ENCODE measurements at regions not wholly inside any gene's neighbourhood (a gene's known extent, or its start where the extent isn't known, plus 50 kb on each side); places are given as distances from the start of the nearest gene placed in this dataset.

- no peaks in the 10 kb centered on the region for H3K9me3 ChIP-seq (replicated peaks in 1 of 11)
- H3K27me3 ChIP-seq, result no peaks in the 10 kb centered on the region
- H3K9ac ChIP-seq, result no peak overlapping the region
- no peak overlapping the region for H3K4me2 ChIP-seq
- no peaks in the 10 kb centered on the region; a peak in 1 of 20 replicates for H3K4me1 ChIP-seq
- TF ChIP-seq Cebpa-rat (IDR thresholded peaks at IDR 0.05), result no peak
- H3K36me3 ChIP-seq, result no peaks in the 10 kb centered on the region
- H3K4me3 ChIP-seq, result no peak overlapping the region
- H3K27ac ChIP-seq, result no peak overlapping the region
- 0 out of 22 replicates have a peak, but pooled peaks cover 0 to 3% (median 0%) of the 10 kb centered on the region in 11 experiments for H4K20me1 ChIP-seq
Measured at GRCh38 chr16:18049547-18050133, 286.9 kb downstream of the NPIPA8 start.

- H3K4me3 ChIP-seq, result no peak overlapping the region
- H4K20me1 ChIP-seq, result 0 out of 22 replicates have a peak, but pooled peaks cover 0 to 3% (median 0%) of the 10 kb centered on the region in 11 experiments
- H3K27me3 ChIP-seq, result no peaks in the 10 kb centered on the region
- no peaks in the 10 kb centered on the region for H3K9me3 ChIP-seq (replicated peaks in 1 of 11)
- no peak overlapping the region for H3K27ac ChIP-seq
- H3K36me3 ChIP-seq, result no peaks in the 10 kb centered on the region
- no peak for TF ChIP-seq Cebpa-rat (IDR thresholded peaks at IDR 0.05)
- no peak overlapping the region for H3K4me2 ChIP-seq
- H3K9ac ChIP-seq, result no peak overlapping the region
- no peaks in the 10 kb centered on the region; a peak in 1 of 20 replicates for H3K4me1 ChIP-seq
Measured at GRCh38 chr16:18048853-18049546, 287.5 kb downstream of the NPIPA8 start.

- Histone ChIP-seq H3K27me3 (no peaks in the 10 kb centered on the region), H4K20me1 (0 out of 22 replicates have a peak, but pooled peaks cover 0 to 3% (median 0%) of the 10 kb centered on the region in 11 experiments), H3K9me3 (replicated peaks in 1 of 11) (no peaks in the 10 kb centered on the region), H3K4me1 (no peaks in the 10 kb centered on the region; a peak in 1 of 20 replicates), H3K36me3 (no peaks in the 10 kb centered on the region), H3K4me3 (no peak overlapping the region), H3K27ac (no peak overlapping the region), H3K9ac (no peak overlapping the region), H3K4me2 (no peak overlapping the region)
- TF ChIP-seq Cebpa-rat (IDR thresholded peaks at IDR 0.05), result no peak
Measured at GRCh38 chr16:18047761-18048160, 288.8 kb downstream of the NPIPA8 start.

GRCh38 chr16:18045356-18045755, 291.2 kb downstream of the NPIPA8 start:
- Histone ChIP-seq H4K20me1 (0 out of 22 replicates have a peak, but pooled peaks cover 0 to 3% (median 0%) of the 10 kb centered on the region in 11 experiments), H3K9me3 (replicated peaks in 1 of 11) (no peaks in the 10 kb centered on the region), H3K4me3 (no peak overlapping the region), H3K4me2 (no peak overlapping the region), H3K27ac (no peak overlapping the region), H3K36me3 (no peaks in the 10 kb centered on the region), H3K4me1 (no peaks in the 10 kb centered on the region; a peak in 1 of 20 replicates), H3K27me3 (no peaks in the 10 kb centered on the region), H3K9ac (no peak overlapping the region)
- TF ChIP-seq Cebpa-rat (IDR thresholded peaks at IDR 0.05), result no peak

- no peak for TF ChIP-seq Cebpa-rat (IDR thresholded peaks at IDR 0.05)
- Histone ChIP-seq H3K27me3 (no peaks in the 10 kb centered on the region), H3K4me1 (no peaks in the 10 kb centered on the region), H4K20me1 (no peaks in the 10 kb centered on the region), H3K36me3 (no peaks in the 10 kb centered on the region), H3K27ac (no peak overlapping the region), H3K9me3 (replicated peaks in 1 of 11) (no peaks in the 10 kb centered on the region), H3K4me2 (no peak overlapping the region), H3K9ac (no peak overlapping the region), H3K4me3 (no peak overlapping the region)
Measured at GRCh38 chr16:18041864-18042834, 294.4 kb downstream of the NPIPA8 start.

- H3K4me3 ChIP-seq, result no peak overlapping the region
- no peaks in the 10 kb centered on the region for H3K36me3 ChIP-seq
- no peak for TF ChIP-seq Cebpa-rat (IDR thresholded peaks at IDR 0.05)
- no peaks in the 10 kb centered on the region for H3K4me1 ChIP-seq
- no peaks in the 10 kb centered on the region for H4K20me1 ChIP-seq
- no peak overlapping the region for H3K9ac ChIP-seq
- H3K27ac ChIP-seq, result no peak overlapping the region
- no peak overlapping the region for H3K4me2 ChIP-seq
- no peaks in the 10 kb centered on the region for H3K27me3 ChIP-seq
- H3K9me3 ChIP-seq (replicated peaks in 1 of 11), result no peaks in the 10 kb centered on the region
Measured at GRCh38 chr16:18039931-18040330, 296.6 kb downstream of the NPIPA8 start.

GRCh38 chr16:18037051-18037450, 299.5 kb downstream of the NPIPA8 start:
- Histone ChIP-seq H3K4me2 (no peak overlapping the region), H3K9me3 (replicated peaks in 1 of 11) (peaks cover 0 to 9% (median 6%) of the 10 kb centered on the region in 11 experiments; a peak in 15 of 22 replicates), H4K20me1 (no peaks in the 10 kb centered on the region), H3K36me3 (no peaks in the 10 kb centered on the region), H3K4me1 (no peaks in the 10 kb centered on the region), H3K27ac (no peak overlapping the region), H3K9ac (no peak overlapping the region), H3K27me3 (no peaks in the 10 kb centered on the region), H3K4me3 (no peak overlapping the region)
- TF ChIP-seq Cebpa-rat (IDR thresholded peaks at IDR 0.05), result no peak

- H4K20me1 ChIP-seq, result no peaks in the 10 kb centered on the region
- H3K27ac ChIP-seq, result no peak overlapping the region
- no peak for TF ChIP-seq Cebpa-rat (IDR thresholded peaks at IDR 0.05)
- no peak overlapping the region for H3K9ac ChIP-seq
- no peaks in the 10 kb centered on the region for H3K9me3 ChIP-seq (replicated peaks in 1 of 11)
- H3K4me2 ChIP-seq, result no peak overlapping the region
- H3K4me3 ChIP-seq, result no peak overlapping the region
- no peaks in the 10 kb centered on the region for H3K36me3 ChIP-seq
- no peaks in the 10 kb centered on the region for H3K27me3 ChIP-seq
- H3K4me1 ChIP-seq, result no peaks in the 10 kb centered on the region
Measured at GRCh38 chr16:18024611-18025010, 311.9 kb downstream of the NPIPA8 start.

GRCh38 chr16:18018376-18018775, 318.2 kb downstream of the NPIPA8 start:
- no peak for TF ChIP-seq Cebpa-rat (IDR thresholded peaks at IDR 0.05)
- Histone ChIP-seq H3K27me3 (no peaks in the 10 kb centered on the region), H3K4me2 (no peak overlapping the region), H3K4me1 (peaks cover 0 to 6% (median 2%) of the 10 kb centered on the region in 10 experiments; a peak in 4 of 20 replicates), H3K9ac (no peak overlapping the region), H3K9me3 (replicated peaks in 1 of 11) (peaks cover 0 to 4% (median 1%) of the 10 kb centered on the region in 11 experiments; a peak in 3 of 22 replicates), H4K20me1 (no peaks in the 10 kb centered on the region), H3K27ac (no peak overlapping the region), H3K36me3 (no peaks in the 10 kb centered on the region), H3K4me3 (no peak overlapping the region)
